Tibial artery (tissue), 4 donors: ENCODE measurements at regions not wholly inside any gene's neighbourhood (a gene's known extent, or its start where the extent isn't known, plus 50 kb on each side); places are given as distances from the start of the nearest gene placed in this dataset.
"Not testable (repeated sequence)": the region's sequence is repeated elsewhere in the genome, so short reads cannot be mapped to it uniquely, and the experiment has no call there.

Experiments
- DNase-seq, 2 donors: peaks; one replicate each; pipeline ENCODE4 v3.0.0-alpha.2; 2019
- H3K27ac ChIP-seq, 2 donors: fragments of 200-600 bp; sonication (generic) in 1 of 2; 1 replicate in 1 of 2; 2 replicates in 1 of 2; pipeline ENCODE4 v1.5.1; 2018 to 2019; ENCODE audit warnings: mild to moderate bottlenecking in 1 of 2
- H3K27me3 ChIP-seq, 2 donors: fragments of 200-600 bp; sonication (generic) in 1 of 2; one replicate each; pipeline versions ENCODE4 v1.5.1 to v1.6.0; 2016 to 2019
- H3K36me3 ChIP-seq, 3 donors: fragments of 200-600 bp; sonication (generic) in 2 of 3; one replicate each; pipeline ENCODE4 v1.5.1; 2016 to 2019; ENCODE audit warnings: mild to moderate bottlenecking in 2 of 3
- H3K4me1 ChIP-seq, 4 donors: fragments of 200-600 bp; sonication (generic) in 2 of 4; 1 replicate in 3 of 4; 2 replicates in 1 of 4; pipeline ENCODE4 v1.5.1; 2016 to 2019
- H3K4me3 ChIP-seq, 2 donors: fragments of 200-600 bp; sonication (generic) in 1 of 2; 1 replicate in 1 of 2; 2 replicates in 1 of 2; pipeline ENCODE4 v1.5.1; 2018 to 2019; ENCODE audit warnings: mild to moderate bottlenecking in 2 of 2
- H3K9me3 ChIP-seq, 3 donors: fragments of 200-600 bp; sonication (generic) in 1 of 3; one replicate each; pipeline ENCODE4 v1.5.1; 2016 to 2019
- intact Hi-C: fragments of 100-400 bp; cut with DNase I; formaldehyde crosslinking; loops from one replicate; pipeline ENCODE4 v1.15.0; 2023; ENCODE audit warnings: low total_unique reads
- TF ChIP-seq, protein P1 (sequence below), 2 experiments: fragments of 200-600 bp in 1 of 2; fragments of 450-650 bp in 1 of 2; IDR thresholded peaks; one replicate each; pipeline ENCODE4 v1.5.1; 2017 to 2019; ENCODE audit warnings: antibody characterized with exemption in 2 of 2, mild to moderate bottlenecking in 1 of 2, moderate library complexity in 1 of 2

DNA sequence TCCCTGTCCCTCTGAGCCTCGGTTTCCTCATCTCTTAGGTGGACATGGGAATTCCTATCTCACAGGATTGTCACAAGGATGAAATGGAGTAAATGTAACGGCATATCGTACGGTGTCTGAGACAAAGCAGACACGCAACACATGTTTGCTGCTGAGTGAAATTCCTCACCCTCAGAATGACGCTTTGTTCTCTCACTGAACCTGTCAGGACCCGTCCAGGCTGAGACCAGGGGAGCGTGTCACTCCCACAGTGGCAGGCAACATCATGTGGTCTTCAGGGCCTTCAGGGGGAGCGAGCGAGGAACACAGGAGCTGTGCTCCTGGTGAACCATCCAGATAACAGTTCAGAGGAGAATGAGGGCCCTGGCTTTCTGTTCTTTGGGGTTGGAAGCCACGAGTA is 74.2 kb downstream of the TOMM20 start:
- TF ChIP-seq, protein P1, sequence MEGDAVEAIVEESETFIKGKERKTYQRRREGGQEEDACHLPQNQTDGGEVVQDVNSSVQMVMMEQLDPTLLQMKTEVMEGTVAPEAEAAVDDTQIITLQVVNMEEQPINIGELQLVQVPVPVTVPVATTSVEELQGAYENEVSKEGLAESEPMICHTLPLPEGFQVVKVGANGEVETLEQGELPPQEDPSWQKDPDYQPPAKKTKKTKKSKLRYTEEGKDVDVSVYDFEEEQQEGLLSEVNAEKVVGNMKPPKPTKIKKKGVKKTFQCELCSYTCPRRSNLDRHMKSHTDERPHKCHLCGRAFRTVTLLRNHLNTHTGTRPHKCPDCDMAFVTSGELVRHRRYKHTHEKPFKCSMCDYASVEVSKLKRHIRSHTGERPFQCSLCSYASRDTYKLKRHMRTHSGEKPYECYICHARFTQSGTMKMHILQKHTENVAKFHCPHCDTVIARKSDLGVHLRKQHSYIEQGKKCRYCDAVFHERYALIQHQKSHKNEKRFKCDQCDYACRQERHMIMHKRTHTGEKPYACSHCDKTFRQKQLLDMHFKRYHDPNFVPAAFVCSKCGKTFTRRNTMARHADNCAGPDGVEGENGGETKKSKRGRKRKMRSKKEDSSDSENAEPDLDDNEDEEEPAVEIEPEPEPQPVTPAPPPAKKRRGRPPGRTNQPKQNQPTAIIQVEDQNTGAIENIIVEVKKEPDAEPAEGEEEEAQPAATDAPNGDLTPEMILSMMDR (IDR thresholded peaks at IDR 0.05), result no peak
- Histone ChIP-seq H3K36me3 (no peaks in the 10 kb centered on the region), H3K9me3 (no peaks in the 10 kb centered on the region), H3K27ac (no peak overlapping the region), H3K4me1 (peaks cover 0 to 38% (median 17%) of the 10 kb centered on the region in 4 donors), H3K27me3 (no peaks in the 10 kb centered on the region), H3K4me3 (no peak overlapping the region)
- intact Hi-C loops, result no loop called here
- peak in 1 of 2 donors; percentile 40 for DNase-seq

DNA sequence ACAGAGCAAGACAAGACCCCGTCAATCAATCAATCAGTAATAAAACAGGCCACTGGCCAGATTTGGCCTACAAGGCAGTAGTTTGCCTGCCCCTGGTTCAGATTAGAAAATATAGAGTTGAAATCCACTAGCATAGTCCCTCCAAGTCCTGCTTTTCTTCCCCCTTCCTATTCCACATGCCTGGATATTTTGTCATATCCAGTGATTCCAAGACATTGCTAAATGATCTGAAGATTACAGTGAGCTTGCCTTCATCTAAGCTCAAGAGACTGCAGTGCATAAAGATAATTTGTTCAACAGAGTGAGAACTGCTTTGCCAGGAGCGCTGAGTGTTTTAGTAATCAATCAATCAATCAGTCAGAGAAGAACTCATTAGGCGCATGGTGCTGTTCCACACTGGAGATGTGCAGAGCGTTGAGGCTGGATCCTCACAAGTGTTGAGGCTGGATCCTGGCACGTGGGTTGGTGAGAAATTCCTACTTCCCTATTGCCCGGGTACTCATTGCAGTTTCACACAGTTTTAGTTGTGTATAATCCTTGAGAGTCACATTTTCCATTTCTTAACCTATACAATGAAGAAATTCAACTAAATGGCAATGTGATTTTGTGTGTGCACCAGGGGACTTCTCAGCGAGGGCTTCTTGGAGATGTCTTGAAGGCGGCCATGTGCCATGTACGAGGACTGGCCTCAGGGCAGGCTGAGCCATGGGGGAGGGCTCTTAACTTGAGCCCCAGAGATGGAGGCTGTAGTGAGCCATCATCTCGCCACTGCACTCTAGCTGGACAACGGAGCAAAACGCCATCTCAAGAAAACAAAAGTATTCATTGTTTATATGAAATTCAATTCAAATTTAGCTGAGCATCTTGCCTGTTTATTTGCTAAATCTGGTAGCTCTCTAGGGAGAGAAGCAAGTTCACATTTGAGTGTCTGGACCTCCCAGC is 76.3 kb downstream of the TOMM20 start:
- TF ChIP-seq, protein P1 (IDR thresholded peaks at IDR 0.05), result no peak
- DNase-seq, result peak; percentile 45 to 64
- H3K27me3 ChIP-seq, result no peaks in the 10 kb centered on the region
- peaks cover 0 to 49% (median 35%) of the 10 kb centered on the region in 4 donors for H3K4me1 ChIP-seq
- H3K27ac ChIP-seq, result peak overlapping the region; percentile 70 to 87
- no peaks in the 10 kb centered on the region for H3K36me3 ChIP-seq
- H3K4me3 ChIP-seq, result no peak overlapping the region
- intact Hi-C loops, result no loop called here
- no peaks in the 10 kb centered on the region for H3K9me3 ChIP-seq

DNA sequence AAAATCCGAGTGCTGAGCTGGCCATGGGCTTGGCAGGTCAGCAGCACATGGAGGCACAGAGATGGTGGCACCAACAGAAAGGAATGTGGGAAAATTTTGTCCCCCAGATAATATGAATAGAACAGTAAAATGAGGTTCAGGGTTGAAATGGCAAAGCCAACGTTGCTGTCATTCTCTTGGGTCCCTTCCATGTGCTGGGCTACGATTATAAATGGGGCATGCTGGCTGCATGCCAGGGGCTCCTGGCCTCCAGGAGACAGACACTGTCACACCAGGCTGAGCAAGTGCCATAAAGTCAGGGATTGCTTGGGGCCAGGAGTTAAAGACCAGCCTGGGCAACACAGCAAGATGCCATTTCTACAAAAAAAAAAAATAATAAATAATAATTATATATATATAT is 77.1 kb downstream of the TOMM20 start:
- H3K27me3 ChIP-seq, result no peaks in the 10 kb centered on the region
- H3K36me3 ChIP-seq, result no peaks in the 10 kb centered on the region
- no peaks in the 10 kb centered on the region for H3K9me3 ChIP-seq
- H3K27ac ChIP-seq, result peak overlapping the region; percentile 70 to 87
- intact Hi-C loops, result no loop called here
- peaks cover 0 to 57% (median 42%) of the 10 kb centered on the region in 4 donors for H3K4me1 ChIP-seq
- TF ChIP-seq, protein P1 (IDR thresholded peaks at IDR 0.05), result no peak
- no peak overlapping the region for H3K4me3 ChIP-seq
- DNase-seq, result peak in 1 of 2 donors; percentile 57

DNA sequence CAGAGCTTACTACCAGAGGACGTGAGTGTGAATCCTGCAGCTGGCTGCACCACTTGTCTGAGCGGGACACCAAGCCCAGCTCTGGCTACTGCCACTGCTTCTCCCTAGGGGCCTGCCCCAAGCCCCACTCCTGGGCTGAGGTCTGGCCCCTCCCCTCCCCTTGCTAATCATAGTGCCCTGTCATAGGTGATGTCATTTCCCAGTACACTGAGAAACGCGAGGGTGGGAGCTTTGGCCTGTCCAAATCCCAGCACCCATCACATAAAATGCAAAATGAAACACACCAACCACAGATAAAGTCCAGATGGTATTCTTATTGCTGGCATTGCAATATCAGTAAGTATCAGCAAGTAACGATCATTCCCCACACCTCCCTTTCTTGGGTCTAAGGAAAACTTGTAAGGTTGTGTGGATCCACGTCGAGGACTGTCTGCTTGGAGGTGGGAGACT is 77.7 kb downstream of the TOMM20 start:
- H3K36me3 ChIP-seq, result no peaks in the 10 kb centered on the region
- TF ChIP-seq, protein P1 (IDR thresholded peaks at IDR 0.05), result no peak
- H3K27ac ChIP-seq, result peak overlapping the region; percentile 70 to 87
- H3K4me1 ChIP-seq, result peaks cover 0 to 58% (median 42%) of the 10 kb centered on the region in 4 donors
- peak; percentile 37 to 85 for DNase-seq
- no peak overlapping the region for H3K4me3 ChIP-seq
- intact Hi-C loops, result no loop called here
- no peaks in the 10 kb centered on the region for H3K9me3 ChIP-seq
- no peaks in the 10 kb centered on the region for H3K27me3 ChIP-seq

DNA sequence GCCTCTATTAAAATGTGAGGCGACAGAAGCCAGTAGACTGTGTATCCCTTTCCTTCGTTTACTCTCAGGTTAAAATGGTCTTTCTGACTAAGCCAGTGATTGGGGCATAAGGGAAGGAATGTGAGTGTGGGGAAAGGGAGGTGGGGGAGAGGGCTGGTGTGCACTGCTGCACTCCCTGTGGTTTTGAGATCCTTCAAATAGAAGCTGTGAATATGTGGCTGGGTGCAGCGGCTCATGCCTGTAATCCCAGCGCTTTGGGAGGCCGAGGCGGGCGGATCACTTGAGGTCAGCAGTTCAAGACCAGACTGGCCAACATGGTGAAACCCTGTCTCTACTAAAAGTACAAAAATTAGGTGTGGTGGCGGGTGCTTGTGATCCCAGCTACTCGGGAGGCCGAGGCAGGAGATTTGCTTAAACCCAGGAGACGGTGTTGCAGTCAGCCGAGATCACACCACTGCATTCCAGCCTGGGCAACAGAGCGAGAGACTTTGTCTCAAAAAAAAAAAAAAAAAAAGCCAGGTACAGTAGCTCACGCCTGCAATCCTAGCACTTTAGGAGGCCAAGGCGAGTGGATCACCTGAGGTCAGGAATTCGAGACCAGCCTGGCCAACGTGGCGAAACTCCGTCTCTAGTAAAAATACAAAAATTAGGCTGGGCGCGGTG is 78.8 kb downstream of the TOMM20 start:
- not testable (repeated sequence) for H3K36me3 ChIP-seq, H3K27me3 ChIP-seq, H3K9me3 ChIP-seq, H3K4me3 ChIP-seq
- intact Hi-C loops, result loop anchor here (5.0 kb wide), 1 partner anchor 53 kb away; no protein-coding TSS in a partner anchor
- DNase-seq, result peak in 1 of 2 donors; percentile 59
- Histone ChIP-seq H3K4me1 (peaks cover 0 to 58% (median 42%) of the 10 kb centered on the region in 4 donors), H3K27ac (peak overlapping the region; percentile 83 to 87)
